Urinary bladder (tissue), 3 donors: ENCODE measurements at regions not wholly inside any gene's neighbourhood (a gene's known extent, or its start where the extent isn't known, plus 50 kb on each side); places are given as distances from the start of the nearest gene placed in this dataset.
A peak's percentile ranks its signal among the peaks of the same experiment; 100 is the strongest.
"Not testable (repeated sequence)": the region's sequence is repeated elsewhere in the genome, so short reads cannot be mapped to it uniquely, and the experiment has no call there.

Experiments used
- DNase-seq: peaks from one replicate; pipeline ENCODE4 v3.0.0-alpha.2; 2015; ENCODE audit errors: extremely low spot score
- H3K27ac ChIP-seq: one replicate; pipeline ENCODE4 v1.5.1; 2013; ENCODE audit warnings: low read depth, mild to moderate bottlenecking, moderate library complexity
- H3K36me3 ChIP-seq: one replicate; pipeline ENCODE4 v1.6.1; 2013; ENCODE audit warnings: mild to moderate bottlenecking, moderate library complexity; ENCODE audit not compliant: insufficient read depth
- H3K4me1 ChIP-seq: one replicate; pipeline ENCODE4 v1.6.1; 2013; ENCODE audit warnings: mild to moderate bottlenecking, moderate library complexity; ENCODE audit not compliant: insufficient read depth
- H3K4me3 ChIP-seq: one replicate; pipeline ENCODE4 v1.5.1; 2013; ENCODE audit warnings: low read depth, low read length
- WGBS: extraction: QIAGEN DNeasy Blood & Tissue Kit; methylation state at CpG from one replicate; pipeline ENCODE4 v1.1.7; 2013; 5-methylcytosine and 5-hydroxymethylcytosine counted together
- donor health status: healthy with polysubstance abuse.
- donor health status: healthy.

GRCh38 chr15:62870216-62870615, 172.3 kb upstream of the TPM1 start:
- no peak overlapping the region for H3K27ac ChIP-seq
- no peak for DNase-seq
- H3K36me3 ChIP-seq: no peaks in the 10 kb centered on the region
- H3K4me3 ChIP-seq: no peak overlapping the region
- WGBS: 75% methylated on average over 2 of the region's 2 CpGs
- no peaks in the 10 kb centered on the region for H3K4me1 ChIP-seq

- H3K4me1 ChIP-seq, DNase-seq, H3K4me3 ChIP-seq, H3K36me3 ChIP-seq, H3K27ac ChIP-seq: not testable (repeated sequence)
- WGBS: 97% methylated on average over 3 of the region's 3 CpGs
Observed at GRCh38 chr15:62870701-62871100, 171.8 kb upstream of the TPM1 start.

GRCh38 chr15:62873203-62873602, 169.3 kb upstream of the TPM1 start:
- WGBS: 65% methylated on average over 5 of the region's 5 CpGs
- no peak for DNase-seq
- Histone ChIP-seq H3K4me1 (no peaks in the 10 kb centered on the region), H3K27ac (no peak overlapping the region), H3K36me3 (no peaks in the 10 kb centered on the region), H3K4me3 (no peak overlapping the region)

GRCh38 chr15:62874064-62874463, 168.5 kb upstream of the TPM1 start:
- Histone ChIP-seq H3K27ac (no peak overlapping the region), H3K4me3 (no peak overlapping the region), H3K36me3 (no peaks in the 10 kb centered on the region), H3K4me1 (no peaks in the 10 kb centered on the region)
- 85% methylated on average over 3 of the region's 3 CpGs for WGBS
- DNase-seq: no peak

- no peak for DNase-seq
- Histone ChIP-seq H3K36me3 (no peaks in the 10 kb centered on the region), H3K27ac (no peak overlapping the region), H3K4me3 (no peak overlapping the region), H3K4me1 (no peaks in the 10 kb centered on the region)
- WGBS: 32% methylated on average over 13 of the region's 13 CpGs
Observed at GRCh38 chr15:62874959-62875625, 167.5 kb upstream of the TPM1 start.

- Histone ChIP-seq H3K4me3 (no peak overlapping the region), H3K36me3 (no peaks in the 10 kb centered on the region), H3K27ac (no peak overlapping the region), H3K4me1 (no peaks in the 10 kb centered on the region)
- DNase-seq: no peak
- 67% methylated on average over 4 of the region's 4 CpGs for WGBS
Observed at GRCh38 chr15:62875626-62876021, 166.9 kb upstream of the TPM1 start.

- Histone ChIP-seq H3K27ac (no peak overlapping the region), H3K36me3 (no peaks in the 10 kb centered on the region), H3K4me3 (no peak overlapping the region), H3K4me1 (no peaks in the 10 kb centered on the region)
- 88% methylated on average over 9 of the region's 9 CpGs for WGBS
- no peak for DNase-seq
Observed at GRCh38 chr15:62877276-62877857, 165.2 kb upstream of the TPM1 start.

- Histone ChIP-seq H3K4me3 (no peak overlapping the region), H3K4me1 (no peaks in the 10 kb centered on the region), H3K36me3 (no peaks in the 10 kb centered on the region), H3K27ac (no peak overlapping the region)
- 64% methylated on average over 6 of the region's 6 CpGs for WGBS
- DNase-seq: no peak
Observed at GRCh38 chr15:62878070-62878469, 164.5 kb upstream of the TPM1 start.

GRCh38 chr15:62879770-62880169, 162.8 kb upstream of the TPM1 start:
- DNase-seq: no peak
- Histone ChIP-seq H3K36me3 (no peaks in the 10 kb centered on the region), H3K27ac (no peak overlapping the region), H3K4me3 (no peak overlapping the region), H3K4me1 (no peaks in the 10 kb centered on the region)
- WGBS: 46% methylated on average over 8 of the region's 8 CpGs

GRCh38 chr15:62880278-62880677, 162.3 kb upstream of the TPM1 start:
- Histone ChIP-seq H3K4me3 (no peak overlapping the region), H3K36me3 (no peaks in the 10 kb centered on the region), H3K4me1 (no peaks in the 10 kb centered on the region), H3K27ac (no peak overlapping the region)
- 37% methylated on average over 2 of the region's 2 CpGs for WGBS
- no peak for DNase-seq

- Histone ChIP-seq H3K27ac (no peak overlapping the region), H3K36me3 (no peaks in the 10 kb centered on the region), H3K4me3 (no peak overlapping the region), H3K4me1 (no peaks in the 10 kb centered on the region)
- DNase-seq: no peak
- 67% methylated on average over 4 of the region's 4 CpGs for WGBS
Observed at GRCh38 chr15:62881056-62881455, 161.5 kb upstream of the TPM1 start.

- Histone ChIP-seq H3K27ac (no peak overlapping the region), H3K36me3 (no peaks in the 10 kb centered on the region), H3K4me3 (no peak overlapping the region), H3K4me1 (no peaks in the 10 kb centered on the region)
- WGBS: 26% methylated on average over 7 of the region's 7 CpGs
- peak; percentile 83 for DNase-seq
Observed at GRCh38 chr15:62883938-62884479, 158.5 kb upstream of the TPM1 start.

GRCh38 chr15:62886431-62887071, 156.0 kb upstream of the TPM1 start:
- Histone ChIP-seq H3K4me3 (no peak overlapping the region), H3K36me3 (no peaks in the 10 kb centered on the region), H3K27ac (no peak overlapping the region), H3K4me1 (no peaks in the 10 kb centered on the region)
- DNase-seq: no peak
- 48% methylated on average over 13 of the region's 13 CpGs for WGBS

- 39% methylated on average over 7 of the region's 7 CpGs for WGBS
- no peak overlapping the region for H3K27ac ChIP-seq
Observed at GRCh38 chr15:62887113-62887570, 155.4 kb upstream of the TPM1 start.

More at GRCh38 chr15:62887113-62887570, 155.4 kb upstream of the TPM1 start:
- no peaks in the 10 kb centered on the region for H3K4me1 ChIP-seq
- H3K4me3 ChIP-seq: no peak overlapping the region
- DNase-seq: no peak
- H3K36me3 ChIP-seq: no peaks in the 10 kb centered on the region
